ENCODE measurements at regions not wholly inside any gene's neighbourhood (a gene's known extent, or its start where the extent isn't known, plus 50 kb on each side); places are given as distances from the start of the nearest gene placed in this dataset.

- H3K27ac Mint-ChIP-seq = no peak overlapping the region
- no peaks in the 10 kb centered on the region for H3K36me3 Mint-ChIP-seq
- peaks cover 12% of the 10 kb centered on the region for H3K4me1 Mint-ChIP-seq
- H3K27me3 Mint-ChIP-seq (ENCODE audit: low read depth) = no peaks in the 10 kb centered on the region; the same call in none of the 2 replicates
- no peak for ATAC-seq
- CTCF ChIA-PET = no interaction called here
- peaks cover 3% of the 10 kb centered on the region for H3K9me3 Mint-ChIP-seq
- no peak for DNase-seq (ENCODE audit: low spot score)
- no peak overlapping the region for H3K4me3 Mint-ChIP-seq
- no peak for TF ChIP-seq USF1 (CRISPR knock-in tag; IDR thresholded peaks at IDR 0.05)
- no peak for TF ChIP-seq FOXP1 (CRISPR knock-in tag; IDR thresholded peaks at IDR 0.05; ENCODE audit: borderline replicate concordance)
- POLR2A ChIA-PET = no interaction called here
Measured at GRCh38 chr6:11324453-11325015, 92.1 kb upstream of the NEDD9 start.

GRCh38 chr6:11323666-11324452 lies 91.4 kb upstream of the NEDD9 start:
- ATAC-seq = no peak
- ChIA-PET POLR2A (no interaction called here), CTCF (no interaction called here)
- H3K9me3 Mint-ChIP-seq = peaks cover 7% of the 10 kb centered on the region
- TF ChIP-seq HMGA2 (CRISPR knock-in tag; IDR thresholded peaks at IDR 0.05) (no peak), GABPB1 (CRISPR knock-in tag; IDR thresholded peaks at IDR 0.05) (peak; percentile 41; the same call in 1 of the 2 replicates), JUN (CRISPR knock-in tag; IDR thresholded peaks at IDR 0.05) (no peak), CBFB (CRISPR knock-in tag; IDR thresholded peaks at IDR 0.05; ENCODE audit: low read depth) (no peak)
- DNase-seq (ENCODE audit: low spot score) = no peak
- no peaks in the 10 kb centered on the region; the same call in none of the 2 replicates for H3K27me3 Mint-ChIP-seq (ENCODE audit: low read depth)
- peaks cover 12% of the 10 kb centered on the region for H3K4me1 Mint-ChIP-seq
- H3K27ac Mint-ChIP-seq = no peak overlapping the region
- no peak overlapping the region for H3K4me3 Mint-ChIP-seq
- no peaks in the 10 kb centered on the region for H3K36me3 Mint-ChIP-seq

GRCh38 chr6:11322252-11322885 lies 89.9 kb upstream of the NEDD9 start:
- H3K36me3 Mint-ChIP-seq = no peaks in the 10 kb centered on the region
- peaks cover 10% of the 10 kb centered on the region for H3K9me3 Mint-ChIP-seq
- no peak for ATAC-seq
- CTCF ChIA-PET = no interaction called here
- DNase-seq (ENCODE audit: low spot score) = no peak
- no peaks in the 10 kb centered on the region; the same call in none of the 2 replicates for H3K27me3 Mint-ChIP-seq (ENCODE audit: low read depth)
- H3K4me3 Mint-ChIP-seq = no peak overlapping the region
- H3K4me1 Mint-ChIP-seq = peaks cover 16% of the 10 kb centered on the region
- H3K27ac Mint-ChIP-seq = no peak overlapping the region
- POLR2A ChIA-PET = no interaction called here
- TF ChIP-seq ATF1 (CRISPR knock-in tag; IDR thresholded peaks at IDR 0.05) (no peak), ETV6 (CRISPR knock-in tag; IDR thresholded peaks at IDR 0.05) (no peak), SMAD3 (CRISPR knock-in tag; IDR thresholded peaks at IDR 0.05; ENCODE audit: borderline replicate concordance) (no peak), NR2C2 (CRISPR knock-in tag; IDR thresholded peaks at IDR 0.05) (no peak), PRRX2 (CRISPR knock-in tag; IDR thresholded peaks at IDR 0.05) (no peak), ZNF281 (CRISPR knock-in tag; IDR thresholded peaks at IDR 0.05) (no peak), ZSCAN18 (CRISPR knock-in tag; IDR thresholded peaks at IDR 0.05) (no peak), ZMAT4 (CRISPR knock-in tag; IDR thresholded peaks at IDR 0.05) (no peak)
- TF ChIP-seq, protein P1, sequence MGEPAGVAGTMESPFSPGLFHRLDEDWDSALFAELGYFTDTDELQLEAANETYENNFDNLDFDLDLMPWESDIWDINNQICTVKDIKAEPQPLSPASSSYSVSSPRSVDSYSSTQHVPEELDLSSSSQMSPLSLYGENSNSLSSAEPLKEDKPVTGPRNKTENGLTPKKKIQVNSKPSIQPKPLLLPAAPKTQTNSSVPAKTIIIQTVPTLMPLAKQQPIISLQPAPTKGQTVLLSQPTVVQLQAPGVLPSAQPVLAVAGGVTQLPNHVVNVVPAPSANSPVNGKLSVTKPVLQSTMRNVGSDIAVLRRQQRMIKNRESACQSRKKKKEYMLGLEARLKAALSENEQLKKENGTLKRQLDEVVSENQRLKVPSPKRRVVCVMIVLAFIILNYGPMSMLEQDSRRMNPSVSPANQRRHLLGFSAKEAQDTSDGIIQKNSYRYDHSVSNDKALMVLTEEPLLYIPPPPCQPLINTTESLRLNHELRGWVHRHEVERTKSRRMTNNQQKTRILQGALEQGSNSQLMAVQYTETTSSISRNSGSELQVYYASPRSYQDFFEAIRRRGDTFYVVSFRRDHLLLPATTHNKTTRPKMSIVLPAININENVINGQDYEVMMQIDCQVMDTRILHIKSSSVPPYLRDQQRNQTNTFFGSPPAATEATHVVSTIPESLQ (CRISPR knock-in tag; IDR thresholded peaks at IDR 0.05) = no peak
- TF ChIP-seq, protein P2, sequence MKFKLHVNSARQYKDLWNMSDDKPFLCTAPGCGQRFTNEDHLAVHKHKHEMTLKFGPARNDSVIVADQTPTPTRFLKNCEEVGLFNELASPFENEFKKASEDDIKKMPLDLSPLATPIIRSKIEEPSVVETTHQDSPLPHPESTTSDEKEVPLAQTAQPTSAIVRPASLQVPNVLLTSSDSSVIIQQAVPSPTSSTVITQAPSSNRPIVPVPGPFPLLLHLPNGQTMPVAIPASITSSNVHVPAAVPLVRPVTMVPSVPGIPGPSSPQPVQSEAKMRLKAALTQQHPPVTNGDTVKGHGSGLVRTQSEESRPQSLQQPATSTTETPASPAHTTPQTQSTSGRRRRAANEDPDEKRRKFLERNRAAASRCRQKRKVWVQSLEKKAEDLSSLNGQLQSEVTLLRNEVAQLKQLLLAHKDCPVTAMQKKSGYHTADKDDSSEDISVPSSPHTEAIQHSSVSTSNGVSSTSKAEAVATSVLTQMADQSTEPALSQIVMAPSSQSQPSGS (CRISPR knock-in tag; IDR thresholded peaks at IDR 0.05; ENCODE audit: borderline replicate concordance, low read depth) = no peak
- TF ChIP-seq, protein P3, sequence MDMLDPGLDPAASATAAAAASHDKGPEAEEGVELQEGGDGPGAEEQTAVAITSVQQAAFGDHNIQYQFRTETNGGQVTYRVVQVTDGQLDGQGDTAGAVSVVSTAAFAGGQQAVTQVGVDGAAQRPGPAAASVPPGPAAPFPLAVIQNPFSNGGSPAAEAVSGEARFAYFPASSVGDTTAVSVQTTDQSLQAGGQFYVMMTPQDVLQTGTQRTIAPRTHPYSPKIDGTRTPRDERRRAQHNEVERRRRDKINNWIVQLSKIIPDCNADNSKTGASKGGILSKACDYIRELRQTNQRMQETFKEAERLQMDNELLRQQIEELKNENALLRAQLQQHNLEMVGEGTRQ (CRISPR knock-in tag; IDR thresholded peaks at IDR 0.05) = no peak

Measured in WTC11 (cell line).